ENCODE measurements at regions not wholly inside any gene's neighbourhood (a gene's known extent, or its start where the extent isn't known, plus 50 kb on each side); places are given as distances from the start of the nearest gene placed in this dataset.

- no peak for TF ChIP-seq EZH2 (IDR thresholded peaks at IDR 0.05; ENCODE audit: borderline replicate concordance, low read length)
- no peak for TF ChIP-seq CTCF (conservative IDR thresholded peaks at IDR 0.05 in 1 of 2, IDR thresholded peaks at IDR 0.05 in 1 of 2; ENCODE audit: extremely low read depth in 1 of 2, insufficient read depth in 1 of 2, low read depth in 1 of 2, low read length in 2 of 2)
These were observed 396.5 kb downstream of the OCA2 start for GRCh38 chr15:27702581-27702980.
